ENCODE measurements at regions not wholly inside any gene's neighbourhood (a gene's known extent, or its start where the extent isn't known, plus 50 kb on each side); places are given as distances from the start of the nearest gene placed in this dataset.
"Not testable (repeated sequence)": the region's sequence is repeated elsewhere in the genome, so short reads cannot be mapped to it uniquely, and the experiment has no call there.

DNA sequence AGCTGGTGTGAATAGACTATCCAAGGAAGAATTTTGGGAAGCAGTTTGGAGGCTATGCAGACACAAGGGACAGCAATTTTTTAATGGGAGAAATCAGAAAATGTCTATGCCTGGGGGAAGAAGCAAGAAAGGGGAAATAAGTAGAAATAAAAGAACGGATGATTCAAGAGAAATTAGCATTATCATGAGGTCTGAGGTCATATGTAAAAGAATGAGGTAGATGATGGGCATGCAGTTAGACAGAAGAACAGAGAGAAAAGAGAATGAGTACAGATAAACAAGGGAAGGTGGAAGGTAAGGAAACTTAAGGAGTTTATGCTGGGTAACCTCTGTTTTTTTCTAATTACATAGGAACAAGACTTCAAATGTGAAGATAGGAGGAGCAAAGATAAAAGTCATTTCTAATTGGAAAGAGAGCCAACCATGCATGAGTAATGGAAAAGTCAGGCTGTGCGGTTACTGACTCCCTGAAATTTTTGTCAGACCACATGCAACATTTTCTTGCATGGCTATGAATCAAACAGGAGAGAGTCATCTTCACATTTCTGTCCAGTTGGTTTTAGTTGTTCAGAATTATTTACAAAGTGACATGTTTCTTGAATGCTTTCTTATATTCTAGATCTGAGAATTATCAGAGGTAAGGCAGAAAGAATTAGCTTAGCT is 101.0 kb upstream of the PIK3R1 start:
- no peak for DNase-seq

DNA sequence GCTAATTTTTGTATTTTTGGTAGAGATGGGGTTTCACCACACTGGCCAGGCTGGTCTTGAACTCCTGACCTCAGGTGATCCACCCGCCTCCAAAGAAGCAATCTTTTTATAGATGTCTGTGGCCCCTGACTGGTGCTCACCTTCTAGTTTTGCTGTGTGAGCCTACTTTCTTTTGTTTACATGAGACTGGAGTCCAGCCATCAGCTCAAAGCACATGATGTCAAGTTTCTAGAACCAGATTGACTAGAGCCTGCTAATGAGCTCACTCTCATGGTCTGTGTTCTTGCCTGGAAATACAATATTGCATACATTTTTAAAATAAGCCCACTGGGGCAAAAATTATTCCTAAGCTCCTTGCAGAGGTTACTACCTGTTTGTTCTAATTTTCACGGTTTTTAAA is 102.9 kb upstream of the PIK3R1 start:
- DNase-seq: no peak

DNA sequence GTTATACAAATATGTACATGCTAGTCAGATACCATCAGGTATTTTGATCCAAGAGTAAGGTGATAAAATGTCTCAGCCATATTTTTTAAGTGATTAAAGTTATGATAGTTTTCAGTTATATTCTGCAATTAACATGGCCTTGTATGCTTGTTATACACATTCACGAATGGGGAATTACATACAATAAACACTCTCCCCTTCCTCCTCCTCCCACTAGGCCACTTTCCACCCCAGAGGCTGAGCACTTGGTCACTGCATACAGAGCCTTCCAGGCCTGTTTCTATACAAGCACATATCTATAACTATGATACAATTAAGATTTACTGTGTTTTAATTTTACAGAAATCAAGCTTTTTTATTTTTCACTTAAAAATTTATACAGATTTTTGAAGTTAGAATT is 104.7 kb upstream of the PIK3R1 start:
- DNase-seq: no peak

DNA sequence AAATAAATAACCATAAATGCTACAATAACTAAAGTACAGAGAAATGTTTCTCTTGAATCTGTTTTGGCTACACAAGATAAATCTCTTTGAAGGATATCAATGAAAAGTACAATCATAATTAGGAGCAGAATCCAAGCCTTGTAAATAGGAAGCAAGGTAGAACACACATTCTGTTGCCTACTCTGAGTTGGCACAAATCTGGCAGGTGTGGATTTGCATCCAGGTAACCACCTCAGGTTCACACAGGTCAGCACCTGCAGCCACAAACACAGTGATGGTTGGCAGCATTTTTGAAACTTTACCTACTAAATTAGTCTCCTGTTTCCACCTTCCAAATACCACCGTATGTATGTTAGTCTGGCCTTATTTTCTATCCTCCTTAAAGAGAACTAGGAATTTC is 105.3 kb upstream of the PIK3R1 start:
- no peak for DNase-seq

DNA sequence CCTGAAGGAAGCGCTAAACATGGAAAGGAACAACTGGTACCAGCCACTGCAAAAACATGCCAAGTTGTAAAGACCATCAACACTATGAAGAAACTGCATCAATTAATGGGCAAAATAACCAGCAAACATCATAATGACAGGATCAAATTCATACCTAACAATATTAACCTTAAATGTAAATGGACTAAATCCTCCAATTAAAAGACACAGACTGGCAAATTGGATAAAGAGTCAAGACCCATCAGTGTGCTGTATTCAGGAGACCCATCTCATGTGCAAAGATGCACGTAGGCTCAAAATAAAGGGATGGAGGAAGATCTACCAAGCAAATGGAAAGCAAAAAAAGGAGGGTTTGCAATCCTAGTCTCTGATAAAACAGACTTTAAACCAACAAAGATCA is 111.3 kb upstream of the PIK3R1 start:
- DNase-seq: not testable (repeated sequence)

DNA sequence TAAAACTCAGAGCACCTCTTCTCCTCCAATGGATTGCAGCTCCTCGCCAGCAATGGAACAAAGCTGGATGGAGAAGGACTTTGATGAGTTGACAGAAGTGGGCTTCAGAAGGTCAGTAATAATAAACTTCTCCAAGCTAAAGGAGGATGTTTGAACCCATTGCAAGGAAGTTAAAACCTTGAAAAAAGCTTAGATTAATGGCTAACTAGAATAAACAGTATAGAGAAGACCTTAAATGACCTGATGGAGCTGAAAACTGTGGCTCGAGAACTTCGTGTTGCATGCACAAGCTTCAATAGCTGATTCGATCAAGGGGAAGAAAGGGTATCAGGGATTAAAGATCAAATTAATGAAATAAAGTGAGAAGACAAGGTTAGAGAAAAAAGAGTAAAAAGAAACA is 112.3 kb upstream of the PIK3R1 start:
- DNase-seq: not testable (repeated sequence)

DNA sequence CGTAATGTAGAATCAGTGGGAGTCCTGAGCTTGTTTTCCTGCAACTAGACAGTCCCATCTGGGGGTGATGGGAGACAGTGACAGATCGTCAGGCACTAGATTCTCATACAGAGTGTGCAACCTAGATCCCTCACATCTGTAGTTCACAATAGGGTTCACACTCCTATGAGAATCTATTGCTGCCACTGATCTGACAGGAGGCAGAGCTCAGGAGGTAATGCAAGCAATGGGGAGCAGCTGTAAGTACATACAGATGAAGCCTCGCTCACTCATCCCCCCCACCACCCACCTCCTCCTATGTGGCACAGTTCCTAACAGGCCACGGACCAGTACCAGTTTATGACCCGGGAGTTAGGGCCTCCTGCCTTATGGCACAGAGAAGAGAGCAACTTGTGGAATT is 116.2 kb upstream of the PIK3R1 start:
- no peak for DNase-seq

DNA sequence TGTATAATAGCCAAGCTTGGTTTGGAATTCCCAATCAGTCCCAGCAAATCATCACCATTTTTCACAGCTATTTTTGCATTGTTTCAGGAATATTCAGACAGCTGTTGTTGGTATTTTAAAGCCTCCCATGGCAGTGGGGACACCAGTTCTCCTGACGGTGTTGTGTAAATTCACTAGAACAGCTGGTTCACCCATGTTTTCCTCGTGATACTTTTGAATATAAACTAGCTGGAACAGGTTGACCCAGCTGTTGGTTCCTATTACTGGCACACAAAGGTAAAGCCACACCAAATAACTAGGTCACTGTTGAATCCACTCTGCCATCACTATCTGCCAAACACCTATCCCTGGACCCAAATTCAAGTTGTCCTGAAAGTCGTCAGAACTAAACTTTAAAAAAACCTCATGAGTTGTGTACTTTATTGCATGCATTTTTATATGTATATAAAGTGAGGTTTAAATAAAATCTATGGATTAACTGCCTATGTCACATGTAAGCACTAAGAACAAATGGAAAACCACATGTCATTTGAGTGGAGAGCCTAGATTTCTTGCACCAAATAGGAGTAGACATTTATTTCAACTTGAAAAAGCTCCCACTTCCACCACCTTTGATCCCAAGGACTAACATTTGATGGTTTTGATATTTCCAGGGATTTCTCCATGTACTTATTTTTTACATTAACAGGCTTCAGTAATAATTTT is 121.9 kb upstream of the PIK3R1 start:
- no peak for DNase-seq

DNA sequence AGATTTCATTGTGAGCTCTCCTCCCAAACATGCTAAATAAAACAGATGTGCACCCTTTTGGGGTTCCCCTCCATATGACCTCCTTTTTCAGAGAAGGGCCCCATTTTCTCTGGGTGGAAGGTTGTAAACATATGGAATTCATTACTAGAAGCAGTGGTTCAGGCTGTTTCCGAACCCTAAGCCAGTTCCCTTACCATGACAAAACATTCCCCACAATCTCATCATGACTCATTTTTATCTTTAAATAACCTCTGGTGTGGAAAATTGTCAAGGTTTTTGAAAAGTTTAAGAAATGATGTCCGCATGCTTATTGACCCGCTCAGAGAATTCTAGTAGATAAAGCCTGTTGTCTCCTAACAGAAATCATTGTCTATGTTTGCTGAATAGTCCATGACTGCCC is 127.3 kb upstream of the PIK3R1 start:
- no peak for DNase-seq

DNA sequence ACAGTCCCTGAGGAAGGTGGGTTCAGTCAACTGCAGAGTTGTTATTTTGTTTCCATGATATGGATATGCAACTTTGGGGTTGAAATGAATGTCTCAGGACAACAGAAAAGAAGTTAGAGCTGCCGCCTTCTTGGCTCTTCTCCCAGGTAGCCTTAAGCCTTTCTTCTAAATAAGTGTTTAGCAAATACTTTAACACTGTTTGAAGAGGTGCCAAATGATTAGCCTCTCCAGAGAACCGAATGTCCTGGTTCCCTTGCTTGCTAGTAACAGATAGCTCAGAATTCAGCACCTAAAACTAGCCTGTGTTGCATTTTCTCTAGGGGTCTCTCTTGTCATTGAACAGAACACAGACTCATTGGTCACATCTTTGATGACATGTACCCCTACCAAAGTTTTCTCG is 127.7 kb upstream of the PIK3R1 start:
- DNase-seq: no peak

DNA sequence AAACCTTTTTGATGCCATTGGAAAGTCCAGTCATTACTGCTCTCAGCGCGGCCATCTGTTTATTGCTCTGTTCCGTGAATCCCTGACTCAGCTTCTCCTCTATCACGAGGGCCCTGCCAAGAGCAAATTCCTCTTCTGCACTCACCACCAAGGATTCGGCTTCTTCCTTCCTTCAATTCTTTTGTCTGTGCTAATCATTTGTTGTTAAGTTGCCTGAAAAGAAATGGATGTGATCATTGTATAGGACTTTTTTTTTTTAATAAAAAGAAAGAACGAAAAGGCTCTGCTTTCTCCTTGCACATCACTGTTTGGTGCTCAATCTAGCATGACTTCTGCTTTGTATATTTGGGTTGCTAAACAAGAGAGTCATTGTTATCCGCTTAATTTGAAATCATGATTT is 128.7 kb upstream of the PIK3R1 start:
- no peak for DNase-seq

DNA sequence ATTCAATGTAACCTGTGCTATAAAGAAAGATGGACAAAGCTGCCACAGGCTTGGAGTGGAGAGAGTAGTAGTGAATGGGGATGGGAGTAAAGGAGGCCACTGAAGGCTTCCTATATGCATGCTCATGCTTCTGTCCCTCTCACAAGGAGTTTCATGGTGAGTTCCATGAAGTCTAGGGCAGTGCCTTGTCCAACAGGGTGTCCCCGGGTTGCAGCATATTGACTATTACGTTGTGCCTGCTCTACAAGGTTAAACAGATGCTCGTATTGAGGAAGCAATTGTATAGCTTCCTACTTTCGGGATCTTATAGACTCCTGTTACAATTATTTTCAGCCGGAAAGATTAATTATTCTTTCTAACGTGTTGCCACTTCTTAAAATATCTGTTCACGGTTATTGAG is 129.1 kb upstream of the PIK3R1 start:
- no peak for DNase-seq

DNA sequence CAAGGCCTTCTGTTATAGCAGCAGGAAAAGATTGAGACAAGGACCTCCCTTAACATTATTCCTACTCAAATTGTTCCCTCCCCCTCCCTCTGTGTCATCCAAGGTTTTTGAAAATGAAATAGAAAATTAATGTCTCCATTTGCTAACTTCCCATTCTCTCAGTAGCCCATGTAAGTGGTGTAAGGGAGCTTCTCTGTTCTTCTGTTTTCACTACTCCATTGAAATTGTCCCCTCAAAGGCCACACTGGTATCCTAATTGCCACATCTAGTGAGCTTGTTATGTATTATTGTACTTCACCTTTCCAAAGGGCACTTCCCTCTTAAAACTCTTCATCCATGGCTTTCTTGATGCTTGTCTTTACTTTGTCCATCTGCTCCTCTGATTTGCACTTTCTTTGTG is 131.2 kb upstream of the PIK3R1 start:
- no peak for DNase-seq

DNA sequence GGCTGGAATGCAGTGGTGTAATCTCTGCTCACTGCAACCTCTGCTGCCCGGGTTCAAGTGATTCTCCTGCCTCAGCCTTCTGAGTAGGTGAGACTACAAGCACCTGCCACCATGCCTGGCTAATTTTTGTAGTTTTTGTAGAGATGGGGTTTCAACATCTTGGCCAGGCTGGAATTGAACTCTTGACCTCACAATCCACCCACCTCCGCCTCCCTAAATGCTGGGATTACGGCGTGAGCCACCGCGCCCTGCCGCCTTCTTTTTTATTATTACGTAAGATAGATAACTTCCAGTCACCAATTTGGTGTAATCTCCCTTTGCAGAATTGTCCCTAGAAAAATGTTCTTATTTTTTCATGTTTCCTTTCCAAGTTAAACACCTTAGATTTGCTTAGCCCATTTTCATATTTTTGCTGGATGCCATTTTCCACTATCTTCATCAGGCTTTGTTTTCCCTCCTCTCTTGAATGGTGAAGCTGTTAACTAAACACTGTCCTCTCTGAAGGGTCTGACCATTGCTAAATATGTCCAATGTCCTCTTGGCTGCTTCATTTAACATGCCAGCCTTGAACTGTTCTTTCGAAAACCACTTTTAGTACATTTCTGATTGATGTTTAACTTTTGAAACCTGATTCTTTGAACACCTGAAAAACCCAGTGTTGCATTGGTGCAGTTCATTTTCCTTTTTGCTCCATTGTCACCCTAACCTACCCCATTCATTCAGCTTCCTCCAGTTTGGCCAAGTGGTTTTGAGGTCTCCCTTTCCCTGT is 135.1 kb upstream of the PIK3R1 start:
- DNase-seq: no peak

DNA sequence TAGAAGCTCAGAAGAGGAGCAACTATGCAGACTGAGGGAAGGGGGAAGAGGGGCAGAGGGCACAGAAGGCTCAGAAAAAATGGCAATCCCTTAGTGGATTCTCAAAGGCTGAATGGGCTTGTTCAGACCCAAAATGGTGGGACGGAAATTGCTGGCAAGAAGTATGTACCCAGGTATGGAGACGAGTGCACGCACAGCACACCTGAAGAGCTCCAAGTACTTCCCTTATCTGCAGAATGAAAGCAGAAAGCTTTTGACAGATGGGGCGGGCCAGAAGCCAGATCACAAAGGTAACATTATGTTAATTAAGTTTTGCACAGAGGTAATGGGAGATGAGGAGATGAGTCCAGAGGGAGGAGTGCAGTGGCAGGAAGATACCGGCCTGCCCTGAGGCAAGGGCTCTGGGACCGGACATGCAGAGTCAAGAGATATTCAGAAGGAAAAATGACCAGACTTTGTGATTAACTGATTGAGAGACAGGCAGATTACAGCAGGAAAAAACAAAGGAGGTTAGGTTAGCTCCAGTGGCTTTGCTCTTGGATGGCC is 138.1 kb upstream of the PIK3R1 start:
- no peak for DNase-seq

DNA sequence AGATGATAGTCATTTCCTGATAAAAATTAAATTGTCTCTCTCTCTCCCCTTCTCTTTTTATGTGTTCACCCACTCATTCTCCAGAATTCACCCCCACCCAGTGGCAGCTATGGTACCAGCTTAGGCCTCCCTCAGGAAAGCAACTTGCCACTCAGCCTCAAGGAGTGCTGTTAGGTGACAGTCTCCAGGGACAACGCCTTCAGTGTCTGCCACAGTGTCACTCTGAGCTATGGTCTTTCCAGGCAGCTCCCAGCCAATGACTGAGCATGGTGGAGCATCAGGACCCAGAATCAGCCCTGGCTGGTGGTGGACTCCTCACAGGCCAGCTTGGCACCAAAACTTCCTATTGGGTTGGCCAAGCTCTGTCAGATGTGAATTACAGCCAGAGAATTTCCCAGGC is 140.9 kb upstream of the PIK3R1 start:
- no peak for DNase-seq

DNA sequence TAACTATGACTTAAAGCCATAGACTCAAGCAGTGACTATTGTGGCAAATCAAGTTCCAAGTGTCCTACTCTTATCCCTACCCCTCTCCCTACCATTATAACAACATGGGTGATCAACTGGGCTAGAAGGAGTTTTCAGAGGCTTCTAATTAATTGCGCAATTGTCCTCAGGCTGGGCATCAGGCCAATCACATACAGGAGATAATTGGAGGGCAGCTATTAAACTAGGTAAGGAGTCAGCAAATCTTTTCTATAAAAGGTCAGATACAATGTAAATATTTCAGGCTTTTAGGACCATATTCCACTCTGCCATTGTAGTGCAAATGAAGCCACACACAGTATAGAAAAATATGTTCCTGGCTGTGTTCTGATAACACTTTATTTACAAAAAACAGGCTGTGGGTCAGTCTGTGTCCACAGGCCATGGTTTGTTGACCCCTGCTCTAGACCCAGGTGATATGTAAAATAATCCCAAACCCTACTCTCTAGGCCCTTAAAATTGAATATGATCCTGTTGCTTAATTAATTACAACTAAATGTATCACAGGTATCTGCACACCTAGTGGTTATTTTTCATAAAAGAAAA is 141.4 kb upstream of the PIK3R1 start:
- DNase-seq: no peak

DNA sequence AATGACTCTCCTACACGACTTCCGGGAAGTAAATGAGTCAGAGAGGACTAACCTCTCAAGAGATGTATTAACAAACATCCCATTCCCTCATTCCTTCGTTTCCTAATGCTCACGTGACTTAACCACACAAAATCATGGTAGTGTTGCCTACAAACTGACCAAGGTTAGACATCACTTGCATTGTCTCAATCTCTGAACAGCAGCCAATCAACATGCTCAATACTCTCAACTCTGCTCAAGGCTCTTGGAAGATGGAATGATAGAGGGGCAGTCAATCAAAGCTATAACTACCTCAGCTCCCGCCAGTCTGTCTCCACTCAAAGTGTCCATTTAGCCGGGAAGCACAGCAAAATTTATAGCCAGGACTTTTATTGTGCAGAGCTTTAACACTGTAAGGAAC is 143.8 kb upstream of the PIK3R1 start:
- no peak for DNase-seq

DNA sequence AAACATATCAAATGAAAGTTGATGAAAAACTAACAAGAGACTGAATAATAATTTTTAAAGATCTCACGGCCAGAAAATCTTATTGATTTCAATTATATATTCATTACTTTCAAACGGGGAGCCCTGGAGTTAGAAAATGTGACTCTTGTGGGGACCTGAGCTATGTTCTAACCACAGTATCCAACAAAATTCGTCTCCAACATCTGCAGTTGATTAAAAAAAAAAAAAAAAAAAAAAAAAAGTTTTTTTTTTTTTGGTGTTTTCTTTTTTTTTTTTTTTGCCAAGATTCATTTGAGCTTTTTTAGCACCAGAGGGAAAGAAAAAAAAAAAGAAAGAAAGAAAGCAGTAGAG is 144.3 kb upstream of the PIK3R1 start:
- no peak for DNase-seq

DNA sequence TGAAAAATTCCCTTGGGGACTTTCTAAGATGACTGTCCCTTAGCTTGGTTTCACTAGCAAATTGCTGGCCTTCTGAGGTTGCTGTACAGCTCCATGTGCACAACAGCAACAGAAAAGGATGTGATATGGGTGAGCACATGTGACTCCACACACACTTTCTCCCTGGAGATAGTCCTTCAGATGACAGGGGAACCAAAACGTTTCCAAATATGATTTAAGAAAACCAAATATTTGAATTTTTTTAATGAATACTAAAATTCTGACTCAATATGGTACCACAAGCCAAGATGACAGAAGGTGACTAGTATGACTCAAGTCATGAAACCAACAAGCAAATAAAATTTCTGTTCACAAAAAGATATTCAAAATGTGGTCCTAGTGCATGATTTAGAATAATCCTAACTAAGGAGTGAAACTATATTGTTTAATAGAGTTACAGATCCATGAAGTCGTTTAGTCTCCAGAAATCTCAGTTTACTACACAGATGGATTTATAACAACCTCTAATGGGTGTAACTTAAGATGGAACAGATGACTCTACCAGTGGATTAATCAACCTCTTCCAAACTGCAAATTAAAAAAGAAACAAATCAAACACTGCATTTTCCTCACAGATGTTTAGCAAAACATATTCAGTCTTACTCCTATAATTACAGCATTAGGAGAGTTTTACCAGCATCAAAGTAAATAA is 144.8 kb upstream of the PIK3R1 start:
- no peak for DNase-seq

DNA sequence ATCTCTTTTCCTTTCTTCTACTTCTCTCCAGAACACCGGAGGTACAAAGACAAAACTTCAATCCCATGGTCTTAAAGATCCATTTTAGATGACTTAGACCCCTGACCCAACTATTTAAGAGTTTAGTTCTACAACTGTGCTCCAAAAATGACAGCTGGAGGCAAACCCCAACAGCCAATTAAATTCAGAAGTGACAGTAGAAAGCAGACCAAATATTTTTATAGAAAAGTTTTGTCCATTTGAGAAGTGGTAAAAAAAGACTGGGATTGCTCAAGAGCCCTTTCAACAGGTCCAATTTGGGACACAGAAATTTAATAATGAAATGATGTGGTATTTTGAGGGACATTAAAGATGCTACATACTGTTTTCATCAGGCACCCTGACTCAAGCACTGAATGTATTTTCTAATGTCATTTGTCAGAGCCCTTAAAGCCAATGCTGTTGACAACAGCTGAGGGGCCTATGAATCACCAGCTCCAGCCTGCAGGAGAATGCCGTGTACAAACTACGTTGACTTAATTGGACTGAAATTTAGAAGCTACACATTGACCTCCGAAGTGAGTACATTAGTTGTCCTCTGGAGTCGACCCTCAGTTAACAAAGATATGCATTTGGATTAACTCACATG is 147.5 kb upstream of the PIK3R1 start:
- DNase-seq: no peak

DNA sequence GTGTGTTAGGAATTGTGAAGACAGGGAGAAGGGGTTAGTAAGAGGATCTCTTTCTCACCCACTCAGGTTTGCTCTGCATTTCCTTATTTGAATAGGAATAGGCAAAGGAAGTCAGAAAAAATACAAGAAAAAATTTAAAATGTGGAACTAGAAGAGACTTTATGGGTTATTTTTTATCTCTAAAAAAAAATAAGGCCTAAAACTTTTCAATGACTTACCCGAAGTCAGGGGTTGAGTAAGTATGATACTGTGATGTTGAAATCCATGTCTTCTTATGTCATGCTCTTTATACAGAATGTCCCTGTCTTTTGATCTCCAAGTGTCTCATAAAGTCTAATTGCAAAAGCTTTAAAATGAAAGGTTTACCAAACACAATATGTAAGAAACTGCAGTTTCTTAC is 148.3 kb upstream of the PIK3R1 start:
- DNase-seq: no peak

Measured in CD4-positive, alpha-beta T cell treated with Interleukin-17A for 4 hours (primary cell).